ENCODE measurements at regions not wholly inside any gene's neighbourhood (a gene's known extent, or its start where the extent isn't known, plus 50 kb on each side); places are given as distances from the start of the nearest gene placed in this dataset.

DNA sequence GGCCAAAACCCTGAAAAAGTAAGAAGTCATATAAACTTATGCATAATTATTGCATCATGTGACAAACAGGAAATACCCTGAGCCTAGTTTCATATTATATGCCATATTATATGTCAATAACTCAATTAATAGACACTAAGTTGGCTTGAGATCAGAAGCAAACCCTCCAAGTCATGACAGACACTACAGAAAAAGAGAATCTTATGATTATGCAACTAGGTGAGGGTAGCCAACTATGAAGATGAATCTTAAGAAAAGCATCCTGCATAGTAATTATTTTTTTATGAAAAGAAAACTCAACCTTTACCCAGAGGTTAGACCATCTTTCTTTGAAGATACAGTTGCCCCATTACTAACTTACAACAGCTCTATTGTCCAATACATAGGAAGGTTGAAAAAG is 192.4 kb upstream of the VEPH1 start:
- Histone ChIP-seq H3K4me3 (ENCODE audit: insufficient read depth in 1 of 2, low read depth in 1 of 2, low read length in 2 of 2) (no peak overlapping the region), H3K23ac (ENCODE audit: low read length in 2 of 2) (no peak overlapping the region), H2BK12ac (ENCODE audit: low read length in 2 of 2) (no peak overlapping the region), H2BK15ac (ENCODE audit: low read depth, poor library complexity, severe bottlenecking) (no peak overlapping the region), H4K8ac (ENCODE audit: low read length) (no peak overlapping the region), H2AK5ac (ENCODE audit: low read length, severe bottlenecking) (no peak overlapping the region), H3K18ac (ENCODE audit: low read depth in 1 of 2, low read length in 2 of 2) (no peak overlapping the region), H2AFZ (ENCODE audit: low read depth, low read length) (no peak overlapping the region), H3K4me2 (ENCODE audit: low read length, poor library complexity, severe bottlenecking) (no peak overlapping the region), H2BK5ac (ENCODE audit: low read depth, low read length, poor library complexity, severe bottlenecking) (no peak overlapping the region), H2BK120ac (ENCODE audit: low read depth, low read length) (no peak overlapping the region), H4K91ac (ENCODE audit: low read length) (no peak overlapping the region), H3K14ac (ENCODE audit: low read length in 2 of 2) (no peak overlapping the region), H3K4me1 (ENCODE audit: control insufficient read depth, insufficient read depth, low read depth, low read length) (no peaks in the 10 kb centered on the region), H3K27ac (ENCODE audit: low read length, poor library complexity, severe bottlenecking) (no peak overlapping the region), H3K36me3 (ENCODE audit: control insufficient read depth in 1 of 2, insufficient read depth in 2 of 2, low read depth in 1 of 2, low read length in 2 of 2) (no peaks in the 10 kb centered on the region), H3K79me1 (replicated peaks; ENCODE audit: low read length, poor library complexity, severe bottlenecking) (no peaks in the 10 kb centered on the region), H3K4ac (ENCODE audit: low read depth in 1 of 2, low read length in 2 of 2) (no peak overlapping the region), H3K9me3 (ENCODE audit: control insufficient read depth, low read length) (no peaks in the 10 kb centered on the region), H3K27me3 (ENCODE audit: control insufficient read depth in 1 of 2, insufficient read depth in 1 of 2, low read length in 2 of 2) (peaks cover 0 to 3% of the 10 kb centered on the region in 2 experiments), H3K9ac (ENCODE audit: low read length) (no peak overlapping the region)
- no peak for DNase-seq

DNA sequence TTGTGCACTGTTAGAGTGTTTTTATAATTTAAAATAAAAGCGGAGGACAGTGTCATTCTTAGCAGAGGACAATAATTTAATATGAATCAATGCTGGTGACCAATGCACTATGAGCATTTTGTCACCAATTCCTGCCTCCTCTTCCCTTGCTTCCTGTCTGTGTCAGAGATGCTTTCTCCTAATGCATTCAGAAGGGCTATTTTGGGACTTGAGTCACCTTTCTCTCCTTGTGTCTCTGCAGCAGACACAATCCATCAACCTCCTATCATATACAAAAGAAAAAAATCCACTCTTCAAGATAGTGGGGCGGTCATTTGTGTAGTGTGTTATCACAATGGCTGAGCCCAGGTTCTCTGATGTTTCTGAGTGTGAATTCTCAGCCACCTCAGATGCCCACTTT is 191.9 kb upstream of the VEPH1 start:
- Histone ChIP-seq H4K91ac (ENCODE audit: low read length) (no peak overlapping the region), H3K27me3 (ENCODE audit: control insufficient read depth in 1 of 2, insufficient read depth in 1 of 2, low read length in 2 of 2) (peaks cover 0 to 3% of the 10 kb centered on the region in 2 experiments)
- WGBS, result 70% methylated on average over 2 of the region's 2 CpGs

DNA sequence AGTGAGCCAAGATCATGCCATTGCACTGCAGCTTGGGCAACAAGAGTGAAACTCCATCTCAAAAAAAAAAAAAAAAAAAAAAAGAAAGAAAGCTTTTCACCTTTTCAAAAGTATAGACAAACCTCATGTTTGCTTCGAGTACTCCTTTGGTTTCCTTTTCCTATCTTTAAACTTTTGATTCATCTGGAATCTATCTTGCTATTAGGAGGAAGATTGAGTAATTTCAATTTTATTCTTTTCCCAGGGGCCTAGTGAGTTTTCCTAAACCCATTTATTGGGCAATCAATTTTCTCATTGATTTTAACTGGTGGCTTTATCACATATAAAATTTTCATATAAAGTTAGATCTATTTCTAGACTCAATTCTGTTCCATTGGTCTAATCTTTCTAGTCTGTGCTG is 190.5 kb upstream of the VEPH1 start:
- H3K4ac ChIP-seq (ENCODE audit: low read depth in 1 of 2, low read length in 2 of 2), result no peak overlapping the region

More for the DNA sequence above, 191.9 kb upstream of the VEPH1 start:
- Histone ChIP-seq H3K14ac (ENCODE audit: low read length in 2 of 2) (no peak overlapping the region), H2BK5ac (ENCODE audit: low read depth, low read length, poor library complexity, severe bottlenecking) (no peak overlapping the region), H2BK15ac (ENCODE audit: low read depth, poor library complexity, severe bottlenecking) (no peak overlapping the region), H3K4me1 (ENCODE audit: control insufficient read depth, insufficient read depth, low read depth, low read length) (no peaks in the 10 kb centered on the region), H3K27ac (ENCODE audit: low read length, poor library complexity, severe bottlenecking) (no peak overlapping the region), H2AFZ (ENCODE audit: low read depth, low read length) (no peak overlapping the region), H2BK120ac (ENCODE audit: low read depth, low read length) (no peak overlapping the region), H2AK5ac (ENCODE audit: low read length, severe bottlenecking) (no peak overlapping the region), H3K4ac (ENCODE audit: low read depth in 1 of 2, low read length in 2 of 2) (no peak overlapping the region), H3K4me2 (ENCODE audit: low read length, poor library complexity, severe bottlenecking) (no peak overlapping the region), H3K36me3 (ENCODE audit: control insufficient read depth in 1 of 2, insufficient read depth in 2 of 2, low read depth in 1 of 2, low read length in 2 of 2) (no peaks in the 10 kb centered on the region), H3K4me3 (ENCODE audit: insufficient read depth in 1 of 2, low read depth in 1 of 2, low read length in 2 of 2) (no peak overlapping the region), H4K8ac (ENCODE audit: low read length) (no peak overlapping the region), H3K9ac (ENCODE audit: low read length) (no peak overlapping the region), H3K23ac (ENCODE audit: low read length in 2 of 2) (no peak overlapping the region), H3K79me1 (replicated peaks; ENCODE audit: low read length, poor library complexity, severe bottlenecking) (no peaks in the 10 kb centered on the region), H3K18ac (ENCODE audit: low read depth in 1 of 2, low read length in 2 of 2) (no peak overlapping the region), H2BK12ac (ENCODE audit: low read length in 2 of 2) (no peak overlapping the region), H3K9me3 (ENCODE audit: control insufficient read depth, low read length) (no peaks in the 10 kb centered on the region)
- DNase-seq, result no peak

GRCh38 chr3:157692468-157692867 is 189.3 kb upstream of the VEPH1 start:
- no peak overlapping the region for H3K4ac ChIP-seq (ENCODE audit: low read depth in 1 of 2, low read length in 2 of 2)
- WGBS, result no CpG with 5 or more reads among the region's 1 CpG
- no peak overlapping the region for H3K18ac ChIP-seq (ENCODE audit: low read depth in 1 of 2, low read length in 2 of 2)
- no peak overlapping the region for H4K8ac ChIP-seq (ENCODE audit: low read length)
- no peak overlapping the region for H3K9ac ChIP-seq (ENCODE audit: low read length)
- no peak overlapping the region for H3K27ac ChIP-seq (ENCODE audit: low read length, poor library complexity, severe bottlenecking)
- H4K91ac ChIP-seq (ENCODE audit: low read length), result no peak overlapping the region
- no peak overlapping the region for H2AK5ac ChIP-seq (ENCODE audit: low read length, severe bottlenecking)
- no peaks in the 10 kb centered on the region for H3K36me3 ChIP-seq (ENCODE audit: control insufficient read depth in 1 of 2, insufficient read depth in 2 of 2, low read depth in 1 of 2, low read length in 2 of 2)
- no peak overlapping the region for H3K4me2 ChIP-seq (ENCODE audit: low read length, poor library complexity, severe bottlenecking)
- H2BK15ac ChIP-seq (ENCODE audit: low read depth, poor library complexity, severe bottlenecking), result no peak overlapping the region
- H2BK12ac ChIP-seq (ENCODE audit: low read length in 2 of 2), result no peak overlapping the region
- no peak overlapping the region for H2AFZ ChIP-seq (ENCODE audit: low read depth, low read length)
- H3K4me1 ChIP-seq (ENCODE audit: control insufficient read depth, insufficient read depth, low read depth, low read length), result no peaks in the 10 kb centered on the region
- H3K9me3 ChIP-seq (ENCODE audit: control insufficient read depth, low read length), result no peaks in the 10 kb centered on the region
- H3K27me3 ChIP-seq (ENCODE audit: control insufficient read depth in 1 of 2, insufficient read depth in 1 of 2, low read length in 2 of 2), result peaks cover 0 to 3% of the 10 kb centered on the region in 2 experiments
- H3K79me1 ChIP-seq (replicated peaks; ENCODE audit: low read length, poor library complexity, severe bottlenecking), result no peaks in the 10 kb centered on the region
- no peak overlapping the region for H3K14ac ChIP-seq (ENCODE audit: low read length in 2 of 2)
- H2BK5ac ChIP-seq (ENCODE audit: low read depth, low read length, poor library complexity, severe bottlenecking), result no peak overlapping the region
- H3K23ac ChIP-seq (ENCODE audit: low read length in 2 of 2), result no peak overlapping the region
- DNase-seq, result no peak
- no peak overlapping the region for H3K4me3 ChIP-seq (ENCODE audit: insufficient read depth in 1 of 2, low read depth in 1 of 2, low read length in 2 of 2)
- no peak overlapping the region for H2BK120ac ChIP-seq (ENCODE audit: low read depth, low read length)

More for the DNA sequence above, 190.5 kb upstream of the VEPH1 start:
- Histone ChIP-seq H3K9me3 (ENCODE audit: control insufficient read depth, low read length) (no peaks in the 10 kb centered on the region), H3K23ac (ENCODE audit: low read length in 2 of 2) (no peak overlapping the region), H3K4me3 (ENCODE audit: insufficient read depth in 1 of 2, low read depth in 1 of 2, low read length in 2 of 2) (no peak overlapping the region), H3K14ac (ENCODE audit: low read length in 2 of 2) (no peak overlapping the region), H4K91ac (ENCODE audit: low read length) (no peak overlapping the region), H3K27ac (ENCODE audit: low read length, poor library complexity, severe bottlenecking) (no peak overlapping the region), H3K4me1 (ENCODE audit: control insufficient read depth, insufficient read depth, low read depth, low read length) (no peaks in the 10 kb centered on the region), H2AK5ac (ENCODE audit: low read length, severe bottlenecking) (no peak overlapping the region), H3K36me3 (ENCODE audit: control insufficient read depth in 1 of 2, insufficient read depth in 2 of 2, low read depth in 1 of 2, low read length in 2 of 2) (no peaks in the 10 kb centered on the region), H3K27me3 (ENCODE audit: control insufficient read depth in 1 of 2, insufficient read depth in 1 of 2, low read length in 2 of 2) (peaks cover 0 to 3% of the 10 kb centered on the region in 2 experiments), H2BK5ac (ENCODE audit: low read depth, low read length, poor library complexity, severe bottlenecking) (no peak overlapping the region), H2BK120ac (ENCODE audit: low read depth, low read length) (no peak overlapping the region), H4K8ac (ENCODE audit: low read length) (no peak overlapping the region), H2BK15ac (ENCODE audit: low read depth, poor library complexity, severe bottlenecking) (no peak overlapping the region), H2BK12ac (ENCODE audit: low read length in 2 of 2) (no peak overlapping the region), H3K79me1 (replicated peaks; ENCODE audit: low read length, poor library complexity, severe bottlenecking) (no peaks in the 10 kb centered on the region), H3K18ac (ENCODE audit: low read depth in 1 of 2, low read length in 2 of 2) (no peak overlapping the region), H2AFZ (ENCODE audit: low read depth, low read length) (no peak overlapping the region), H3K9ac (ENCODE audit: low read length) (no peak overlapping the region), H3K4me2 (ENCODE audit: low read length, poor library complexity, severe bottlenecking) (no peak overlapping the region)
- no CpG with 5 or more reads among the region's 1 CpG for WGBS
- DNase-seq, result no peak

Measured in mesenchymal stem cell (in vitro differentiated cells and primary cell).